Kidney (tissue), 13 donors: ENCODE measurements at regions not wholly inside any gene's neighbourhood (a gene's known extent, or its start where the extent isn't known, plus 50 kb on each side); places are given as distances from the start of the nearest gene placed in this dataset.

Experiments used
- DNase-seq, 5 donors: peaks; one replicate each; pipeline ENCODE4 v3.0.0-alpha.2; 2013 to 2020
- FAIRE-seq: peaks from 2 replicates; lab custom pipeline; 2012; peaks lifted over from hg19 to GRCh38; lab: Jason Lieb, UNC
- H3K27ac ChIP-seq, 2 donors: one replicate each; pipeline ENCODE4 v1.7.0; 2013; ENCODE audit warnings: low read depth in 2 of 2, low read length in 2 of 2, inconsistent platforms in 1 of 2
- H3K27me3 ChIP-seq: one replicate; pipeline ENCODE4 v1.7.1; 2013; ENCODE audit warnings: low read length, inconsistent platforms; ENCODE audit not compliant: control insufficient read depth, insufficient read depth
- H3K36me3 ChIP-seq, 3 donors: one replicate each; pipeline versions ENCODE4 v1.7.0 to v1.7.1; 2013; ENCODE audit warnings: low read length in 3 of 3, control low read depth in 1 of 3, inconsistent platforms in 1 of 3; ENCODE audit not compliant: insufficient read depth in 3 of 3, control insufficient read depth in 2 of 3
- H3K4me1 ChIP-seq, 3 donors: one replicate each; pipeline versions ENCODE4 v1.7.0 to v1.7.1; 2013; ENCODE audit warnings: low read length in 3 of 3, inconsistent platforms in 1 of 3, low read depth in 1 of 3; ENCODE audit not compliant: control insufficient read depth in 2 of 3, insufficient read depth in 2 of 3
- H3K4me3 ChIP-seq, 3 donors: one replicate each; pipeline versions ENCODE4 v1.7.0 to v1.8.1; 2013; ENCODE audit warnings: low read length in 3 of 3, control low read depth in 1 of 3, inconsistent platforms in 1 of 3
- H3K9ac ChIP-seq, 3 donors: one replicate each; pipeline versions ENCODE4 v1.7.0 to v1.7.1; 2013; ENCODE audit warnings: low read length in 3 of 3, control low read depth in 1 of 3, inconsistent platforms in 1 of 3
- H3K9me3 ChIP-seq, 3 donors: one replicate each; pipeline versions ENCODE4 v1.7.0 to v1.7.1; 2013; ENCODE audit warnings: low read length in 3 of 3, control low read depth in 1 of 3, inconsistent platforms in 1 of 3; ENCODE audit not compliant: control insufficient read depth in 2 of 3, insufficient read depth in 1 of 3
- CTCF ChIP-seq: IDR thresholded peaks from 3 replicates; pipeline ENCODE4 v1.5.1; 2012; ENCODE audit warnings: mild to moderate bottlenecking, moderate library complexity, borderline replicate concordance; ENCODE audit not compliant: insufficient read depth; ENCODE audit errors: extremely low read depth
- intact Hi-C: fragments of 100-400 bp; cut with DNase I; formaldehyde crosslinking; loops from one replicate; pipeline ENCODE4 v1.11.1; 2022
- donor health status: control.
- donor health status: control.
- donor health status: control.
- donor health status: control.
- donor health status: control.
- donor health status: DM: yes; HTN: yes; CAD: no.
- donor health status: Normal renal cell carcinoma (clear cell type).

- no peak for FAIRE-seq
- DNase-seq, result no peak
- H3K27me3 ChIP-seq, result no peaks in the 10 kb centered on the region
- H3K4me1 ChIP-seq, result no peaks in the 10 kb centered on the region
- H3K27ac ChIP-seq, result no peak overlapping the region
- no peak overlapping the region for H3K9ac ChIP-seq
- no peak overlapping the region for H3K4me3 ChIP-seq
- H3K9me3 ChIP-seq, result peaks cover 0 to 4% (median 0%) of the 10 kb centered on the region in 3 donors
- no peak for TF ChIP-seq CTCF
- H3K36me3 ChIP-seq, result no peaks in the 10 kb centered on the region
- intact Hi-C loops, result no loop called here
Measured at GRCh38 chr22:47665151-47665550, 902.7 kb downstream of the TBC1D22A start.

- FAIRE-seq, result no peak
Measured at GRCh38 chr22:47663615-47664605, 901.5 kb downstream of the TBC1D22A start.

GRCh38 chr22:47659467-47660223 is 897.2 kb downstream of the TBC1D22A start:
- TF ChIP-seq CTCF, result no peak
- Histone ChIP-seq H3K4me1 (no peaks in the 10 kb centered on the region), H3K4me3 (no peak overlapping the region), H3K36me3 (no peaks in the 10 kb centered on the region), H3K9ac (no peak overlapping the region), H3K9me3 (peaks cover 0 to 4% (median 2%) of the 10 kb centered on the region in 3 donors), H3K27ac (no peak overlapping the region), H3K27me3 (no peaks in the 10 kb centered on the region)
- intact Hi-C loops, result no loop called here
- FAIRE-seq (no peak), DNase-seq (no peak)

More at GRCh38 chr22:47663615-47664605, 901.5 kb downstream of the TBC1D22A start:
- Histone ChIP-seq H3K27me3 (no peaks in the 10 kb centered on the region), H3K4me1 (no peaks in the 10 kb centered on the region), H3K9ac (no peak overlapping the region), H3K27ac (no peak overlapping the region), H3K9me3 (peaks cover 0 to 4% (median 0%) of the 10 kb centered on the region in 3 donors), H3K36me3 (no peaks in the 10 kb centered on the region), H3K4me3 (no peak overlapping the region)
- intact Hi-C loops, result no loop called here
- no peak for DNase-seq
- no peak for TF ChIP-seq CTCF
